ENCODE measurements at regions not wholly inside any gene's neighbourhood (a gene's known extent, or its start where the extent isn't known, plus 50 kb on each side); places are given as distances from the start of the nearest gene placed in this dataset.
"Not testable (repeated sequence)": the region's sequence is repeated elsewhere in the genome, so short reads cannot be mapped to it uniquely, and the experiment has no call there.

DNA sequence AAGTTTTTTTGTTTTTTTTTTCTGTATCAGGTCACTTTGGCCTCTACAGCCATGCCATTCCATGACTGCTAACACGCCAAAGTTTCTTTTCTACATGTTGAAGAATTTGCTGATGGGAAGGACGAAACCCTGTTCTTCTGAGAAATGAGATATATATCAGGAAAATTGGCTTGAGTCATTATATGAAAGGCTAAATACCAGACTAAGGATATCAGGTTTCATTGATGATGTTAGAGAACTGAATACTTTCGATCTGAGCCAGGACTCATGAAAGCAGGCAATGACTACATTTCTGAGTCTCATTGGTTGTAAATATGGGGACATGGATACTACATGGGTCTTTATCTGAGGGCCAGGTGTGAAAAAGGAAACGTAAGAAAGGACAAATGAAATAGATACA, 181.4 kb downstream of the OSR1 start:
- H2AFZ ChIP-seq, result no peak overlapping the region
- TF ChIP-seq, protein P1, sequence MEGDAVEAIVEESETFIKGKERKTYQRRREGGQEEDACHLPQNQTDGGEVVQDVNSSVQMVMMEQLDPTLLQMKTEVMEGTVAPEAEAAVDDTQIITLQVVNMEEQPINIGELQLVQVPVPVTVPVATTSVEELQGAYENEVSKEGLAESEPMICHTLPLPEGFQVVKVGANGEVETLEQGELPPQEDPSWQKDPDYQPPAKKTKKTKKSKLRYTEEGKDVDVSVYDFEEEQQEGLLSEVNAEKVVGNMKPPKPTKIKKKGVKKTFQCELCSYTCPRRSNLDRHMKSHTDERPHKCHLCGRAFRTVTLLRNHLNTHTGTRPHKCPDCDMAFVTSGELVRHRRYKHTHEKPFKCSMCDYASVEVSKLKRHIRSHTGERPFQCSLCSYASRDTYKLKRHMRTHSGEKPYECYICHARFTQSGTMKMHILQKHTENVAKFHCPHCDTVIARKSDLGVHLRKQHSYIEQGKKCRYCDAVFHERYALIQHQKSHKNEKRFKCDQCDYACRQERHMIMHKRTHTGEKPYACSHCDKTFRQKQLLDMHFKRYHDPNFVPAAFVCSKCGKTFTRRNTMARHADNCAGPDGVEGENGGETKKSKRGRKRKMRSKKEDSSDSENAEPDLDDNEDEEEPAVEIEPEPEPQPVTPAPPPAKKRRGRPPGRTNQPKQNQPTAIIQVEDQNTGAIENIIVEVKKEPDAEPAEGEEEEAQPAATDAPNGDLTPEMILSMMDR (IDR thresholded peaks at IDR 0.05), result no peak
- H3K4me1 ChIP-seq, result no peaks in the 10 kb centered on the region
- H3K9me3 ChIP-seq (ENCODE audit: control insufficient read depth, low read length), result no peaks in the 10 kb centered on the region
- no peak overlapping the region for H3K9ac ChIP-seq
- no peaks in the 10 kb centered on the region for H3K79me2 ChIP-seq
- H3K27me3 ChIP-seq (ENCODE audit: control insufficient read depth, insufficient read depth, low read length), result no peaks in the 10 kb centered on the region
- peak overlapping the region; percentile 9 for H3K4me2 ChIP-seq (ENCODE audit: low read length)
- no peak overlapping the region for H3K4me3 ChIP-seq (ENCODE audit: low read depth, low read length)
- H3K27ac ChIP-seq, result no peak overlapping the region
- no peaks in the 10 kb centered on the region for H3K36me3 ChIP-seq (ENCODE audit: control insufficient read depth, insufficient read depth, low read length)

DNA sequence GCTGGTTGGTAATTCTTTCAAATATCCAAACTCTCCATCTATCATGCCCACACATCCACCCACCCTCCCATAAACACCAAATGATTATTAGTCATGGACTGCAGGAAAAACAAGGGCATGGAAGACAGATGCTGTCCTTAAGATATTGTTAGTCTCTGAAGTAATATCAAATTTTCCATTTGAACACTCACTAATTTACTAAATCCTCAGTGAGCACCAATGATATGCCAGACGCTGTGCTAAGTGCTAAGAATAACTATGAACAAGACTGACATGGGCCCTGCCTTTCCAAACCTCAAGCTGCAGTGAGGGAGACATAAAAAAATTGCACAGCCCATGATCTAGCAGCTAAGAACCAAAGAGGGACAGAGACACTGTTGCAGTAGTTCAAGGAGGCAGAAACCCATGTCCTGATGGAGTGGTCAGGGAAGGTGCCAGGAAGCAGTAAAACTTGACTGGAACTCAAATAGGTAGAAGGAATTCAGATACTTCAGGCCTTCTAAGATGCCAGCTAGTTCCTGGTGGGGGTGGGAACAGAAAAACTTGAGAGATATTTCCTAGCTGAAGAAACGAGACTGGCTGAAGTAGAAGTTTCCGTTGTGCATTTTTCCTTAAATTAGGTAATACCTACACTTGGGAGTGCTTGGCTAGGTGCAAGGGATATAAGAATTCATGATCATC, 182.1 kb downstream of the OSR1 start:
- Histone ChIP-seq H3K4me2 (ENCODE audit: low read length) (no peak overlapping the region), H3K9ac (no peak overlapping the region), H3K27ac (no peak overlapping the region)

DNA sequence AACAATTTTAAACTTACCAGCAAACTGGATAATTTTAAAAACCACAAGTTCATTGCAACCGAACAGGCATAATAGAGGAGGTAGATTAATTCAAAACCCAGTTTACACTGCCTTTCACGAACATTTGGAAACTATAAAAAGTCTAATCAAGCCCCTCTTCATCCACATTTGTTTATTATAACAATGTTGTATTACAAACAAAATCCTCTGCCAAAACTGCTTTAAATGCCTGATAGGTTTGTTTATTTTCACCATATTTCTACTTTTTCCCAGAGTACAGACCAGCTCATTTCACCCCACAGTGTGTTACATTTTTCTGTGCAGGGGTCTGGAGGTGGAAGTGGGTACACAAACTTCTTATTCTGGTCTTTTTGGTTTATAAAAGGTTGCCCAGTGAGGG, 184.2 kb downstream of the OSR1 start:
- Histone ChIP-seq H3K27ac (no peak overlapping the region), H3K4me1 (no peaks in the 10 kb centered on the region), H3K9me3 (ENCODE audit: control insufficient read depth, low read length) (no peaks in the 10 kb centered on the region), H2AFZ (no peak overlapping the region), H3K27me3 (ENCODE audit: control insufficient read depth, insufficient read depth, low read length) (no peaks in the 10 kb centered on the region), H3K4me3 (ENCODE audit: low read depth, low read length) (no peak overlapping the region), H3K36me3 (ENCODE audit: control insufficient read depth, insufficient read depth, low read length) (no peaks in the 10 kb centered on the region), H3K79me2 (no peaks in the 10 kb centered on the region), H3K4me2 (ENCODE audit: low read length) (no peak overlapping the region), H3K9ac (no peak overlapping the region)
- TF ChIP-seq, protein P1 (IDR thresholded peaks at IDR 0.05), result no peak

More for the DNA sequence above, 182.1 kb downstream of the OSR1 start:
- Histone ChIP-seq H3K27me3 (ENCODE audit: control insufficient read depth, insufficient read depth, low read length) (no peaks in the 10 kb centered on the region), H2AFZ (no peak overlapping the region), H3K36me3 (ENCODE audit: control insufficient read depth, insufficient read depth, low read length) (no peaks in the 10 kb centered on the region), H3K9me3 (ENCODE audit: control insufficient read depth, low read length) (no peaks in the 10 kb centered on the region), H3K79me2 (no peaks in the 10 kb centered on the region), H3K4me1 (no peaks in the 10 kb centered on the region), H3K4me3 (ENCODE audit: low read depth, low read length) (no peak overlapping the region)
- TF ChIP-seq, protein P1 (IDR thresholded peaks at IDR 0.05), result no peak

DNA sequence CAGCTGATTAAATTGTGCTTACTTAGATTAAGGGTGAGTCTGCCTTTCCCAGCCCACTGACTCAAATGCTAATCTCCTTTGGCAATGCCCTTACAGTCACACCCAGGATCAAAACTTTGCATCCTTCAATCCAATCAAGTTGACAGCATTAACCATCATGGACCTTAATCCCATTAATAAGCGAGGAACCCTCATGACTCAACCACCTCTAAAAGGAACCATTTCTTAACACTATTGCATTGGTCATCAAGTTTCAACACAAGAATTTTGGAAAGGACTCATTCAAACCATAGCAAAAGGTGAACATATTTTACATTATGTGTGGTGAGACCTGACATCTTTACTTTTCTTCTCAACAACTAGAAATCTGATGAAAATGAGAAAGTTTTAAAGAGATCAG, 187.0 kb downstream of the OSR1 start:
- TF ChIP-seq, protein P1 (IDR thresholded peaks at IDR 0.05), result no peak
- H3K36me3 ChIP-seq (ENCODE audit: control insufficient read depth, insufficient read depth, low read length), result no peaks in the 10 kb centered on the region
- H3K4me3 ChIP-seq (ENCODE audit: low read depth, low read length), result no peak overlapping the region

DNA sequence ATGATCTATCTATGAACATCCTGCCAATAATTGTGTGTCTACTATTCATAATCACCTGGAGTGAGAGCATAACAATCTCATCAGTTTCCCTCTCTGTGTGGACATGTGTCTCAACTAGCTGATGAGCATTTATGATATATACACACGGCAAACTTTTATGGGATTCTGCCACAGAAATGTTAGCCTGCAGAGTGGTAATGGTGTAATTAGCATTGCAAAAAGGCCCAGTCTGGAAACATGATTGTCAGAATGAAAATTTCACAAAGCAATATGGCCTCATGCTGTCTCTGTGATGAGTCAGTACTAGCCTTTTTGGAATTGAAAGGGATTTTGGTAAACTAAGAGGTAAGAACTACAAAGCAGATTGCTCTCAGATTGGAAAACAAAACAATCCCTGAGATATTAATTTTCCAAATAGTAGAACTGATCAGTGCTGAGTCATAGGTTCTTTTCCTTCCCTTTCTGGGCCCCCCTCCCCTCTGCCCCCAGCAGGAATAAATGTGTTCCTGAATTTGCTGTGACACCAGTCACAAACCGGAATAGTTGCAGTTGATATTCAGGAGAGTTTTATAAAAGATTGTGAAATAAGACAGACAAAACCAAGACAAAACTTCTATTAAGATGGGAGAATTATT, 189.2 kb downstream of the OSR1 start:
- Histone ChIP-seq H3K9me3 (ENCODE audit: control insufficient read depth, low read length) (no peaks in the 10 kb centered on the region), H3K27me3 (ENCODE audit: control insufficient read depth, insufficient read depth, low read length) (no peaks in the 10 kb centered on the region), H2AFZ (no peak overlapping the region), H3K79me2 (no peaks in the 10 kb centered on the region), H3K36me3 (ENCODE audit: control insufficient read depth, insufficient read depth, low read length) (no peaks in the 10 kb centered on the region), H3K4me1 (no peaks in the 10 kb centered on the region), H3K4me2 (ENCODE audit: low read length) (no peak overlapping the region), H3K4me3 (ENCODE audit: low read depth, low read length) (no peak overlapping the region), H3K9ac (no peak overlapping the region), H3K27ac (no peak overlapping the region)
- TF ChIP-seq, protein P1 (IDR thresholded peaks at IDR 0.05), result no peak

More for the DNA sequence above, 187.0 kb downstream of the OSR1 start:
- no peaks in the 10 kb centered on the region for H3K4me1 ChIP-seq
- no peaks in the 10 kb centered on the region for H3K79me2 ChIP-seq
- H3K4me2 ChIP-seq (ENCODE audit: low read length), result no peak overlapping the region
- H3K9ac ChIP-seq, result no peak overlapping the region
- no peak overlapping the region for H2AFZ ChIP-seq
- no peak overlapping the region for H3K27ac ChIP-seq
- H3K9me3 ChIP-seq (ENCODE audit: control insufficient read depth, low read length), result no peaks in the 10 kb centered on the region
- H3K27me3 ChIP-seq (ENCODE audit: control insufficient read depth, insufficient read depth, low read length), result no peaks in the 10 kb centered on the region

DNA sequence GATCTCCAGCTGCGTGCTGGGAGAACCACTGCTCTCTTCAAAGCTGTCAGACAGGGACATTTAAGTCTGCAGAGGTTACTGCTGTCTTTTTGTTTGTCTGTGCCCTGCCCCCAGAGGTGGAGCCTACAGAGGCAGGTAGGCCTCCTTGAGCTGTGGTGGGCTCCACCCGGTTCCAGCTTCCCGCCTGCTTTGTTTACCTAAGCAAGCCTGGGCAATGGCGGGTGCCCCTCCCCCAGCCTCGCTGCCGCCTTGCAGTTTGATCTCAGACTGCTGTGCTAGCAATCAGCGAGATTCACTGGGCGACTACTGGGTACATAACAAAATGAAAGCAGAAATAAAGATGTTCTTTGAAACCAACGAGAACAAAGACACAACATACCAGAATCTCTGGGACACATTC, 194.3 kb downstream of the OSR1 start:
- not testable (repeated sequence) for H3K4me1 ChIP-seq; H2AFZ ChIP-seq; H3K9me3 ChIP-seq (ENCODE audit: control insufficient read depth, low read length); H3K27me3 ChIP-seq (ENCODE audit: control insufficient read depth, insufficient read depth, low read length); H3K27ac ChIP-seq; H3K4me3 ChIP-seq (ENCODE audit: low read depth, low read length); H3K36me3 ChIP-seq (ENCODE audit: control insufficient read depth, insufficient read depth, low read length); H3K79me2 ChIP-seq; H3K4me2 ChIP-seq (ENCODE audit: low read length); H3K9ac ChIP-seq

All from parathyroid adenoma (tissue), 2 donors.